ENCODE measurements at regions not wholly inside any gene's neighbourhood (a gene's known extent, or its start where the extent isn't known, plus 50 kb on each side); places are given as distances from the start of the nearest gene placed in this dataset.

DNA sequence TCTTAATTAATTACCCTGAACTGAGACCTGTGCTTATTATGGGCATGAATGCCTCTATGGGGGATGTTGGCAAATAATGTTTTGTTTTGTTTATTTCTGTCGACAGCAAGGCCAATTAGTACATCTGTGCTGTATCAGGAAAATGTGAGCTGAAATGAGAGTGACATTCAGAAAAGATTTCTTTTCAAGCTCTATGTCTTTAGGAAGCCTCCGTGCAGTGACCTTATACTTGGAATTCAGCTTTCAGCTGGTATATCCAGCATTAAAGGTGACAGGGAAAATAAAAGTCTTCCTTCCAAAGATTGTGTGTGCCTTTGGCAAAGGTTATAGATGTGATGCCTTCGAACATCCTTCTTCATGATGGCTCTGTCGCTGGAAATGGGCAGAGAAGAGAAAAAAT lies 1061.1 kb downstream of the SORCS3 start:
- Histone ChIP-seq H3K36me3 (no peaks in the 10 kb centered on the region), H3K9me3 (no peaks in the 10 kb centered on the region), H3K27ac (replicated peaks in 1 of 4) (no peak overlapping the region), H3K27me3 (no peaks in the 10 kb centered on the region), H3K4me1 (no peaks in the 10 kb centered on the region), H3K4me3 (no peak overlapping the region)
- intact Hi-C loops (cut with DNase I) = no loop called here
- 57% methylated on average over 4 of the region's 4 CpGs for WGBS
- DNase-seq (ENCODE audit: extremely low spot score) = no peak
- TF ChIP-seq, protein P1, sequence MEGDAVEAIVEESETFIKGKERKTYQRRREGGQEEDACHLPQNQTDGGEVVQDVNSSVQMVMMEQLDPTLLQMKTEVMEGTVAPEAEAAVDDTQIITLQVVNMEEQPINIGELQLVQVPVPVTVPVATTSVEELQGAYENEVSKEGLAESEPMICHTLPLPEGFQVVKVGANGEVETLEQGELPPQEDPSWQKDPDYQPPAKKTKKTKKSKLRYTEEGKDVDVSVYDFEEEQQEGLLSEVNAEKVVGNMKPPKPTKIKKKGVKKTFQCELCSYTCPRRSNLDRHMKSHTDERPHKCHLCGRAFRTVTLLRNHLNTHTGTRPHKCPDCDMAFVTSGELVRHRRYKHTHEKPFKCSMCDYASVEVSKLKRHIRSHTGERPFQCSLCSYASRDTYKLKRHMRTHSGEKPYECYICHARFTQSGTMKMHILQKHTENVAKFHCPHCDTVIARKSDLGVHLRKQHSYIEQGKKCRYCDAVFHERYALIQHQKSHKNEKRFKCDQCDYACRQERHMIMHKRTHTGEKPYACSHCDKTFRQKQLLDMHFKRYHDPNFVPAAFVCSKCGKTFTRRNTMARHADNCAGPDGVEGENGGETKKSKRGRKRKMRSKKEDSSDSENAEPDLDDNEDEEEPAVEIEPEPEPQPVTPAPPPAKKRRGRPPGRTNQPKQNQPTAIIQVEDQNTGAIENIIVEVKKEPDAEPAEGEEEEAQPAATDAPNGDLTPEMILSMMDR (IDR thresholded peaks at IDR 0.05) = no peak
- TF ChIP-seq EP300 (IDR thresholded peaks at IDR 0.05) (no peak), POLR2A (IDR thresholded peaks at IDR 0.05; ENCODE audit: low read depth) (no peak), POLR2AphosphoS5 (IDR thresholded peaks at IDR 0.05) (no peak)

DNA sequence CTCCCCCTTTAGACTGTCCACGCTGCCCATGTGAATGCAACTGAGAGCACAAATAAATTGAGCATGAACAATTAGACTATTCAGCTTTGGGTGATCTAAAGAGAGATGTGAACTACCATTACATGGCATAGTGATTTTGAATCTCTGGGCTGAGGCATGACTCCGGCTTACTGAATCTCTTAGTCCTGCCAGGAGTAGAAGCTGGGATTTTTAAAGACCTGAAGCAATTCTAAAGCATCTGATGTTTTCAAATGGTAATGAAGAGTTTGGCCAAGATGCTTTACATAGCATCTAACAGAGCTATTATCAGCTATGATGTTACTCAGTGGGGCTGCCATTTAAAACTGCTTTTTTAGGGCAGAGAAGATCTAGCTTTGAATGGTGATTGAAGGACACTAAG lies 1059.1 kb downstream of the SORCS3 start:
- intact Hi-C loops (cut with DNase I) = no loop called here
- TF ChIP-seq EP300 (IDR thresholded peaks at IDR 0.05) = no peak
- no peak for TF ChIP-seq POLR2A (IDR thresholded peaks at IDR 0.05; ENCODE audit: low read depth)
- TF ChIP-seq, protein P1 (IDR thresholded peaks at IDR 0.05) = no peak
- TF ChIP-seq POLR2AphosphoS5 (IDR thresholded peaks at IDR 0.05) = no peak
- H3K4me3 ChIP-seq = no peak overlapping the region

DNA sequence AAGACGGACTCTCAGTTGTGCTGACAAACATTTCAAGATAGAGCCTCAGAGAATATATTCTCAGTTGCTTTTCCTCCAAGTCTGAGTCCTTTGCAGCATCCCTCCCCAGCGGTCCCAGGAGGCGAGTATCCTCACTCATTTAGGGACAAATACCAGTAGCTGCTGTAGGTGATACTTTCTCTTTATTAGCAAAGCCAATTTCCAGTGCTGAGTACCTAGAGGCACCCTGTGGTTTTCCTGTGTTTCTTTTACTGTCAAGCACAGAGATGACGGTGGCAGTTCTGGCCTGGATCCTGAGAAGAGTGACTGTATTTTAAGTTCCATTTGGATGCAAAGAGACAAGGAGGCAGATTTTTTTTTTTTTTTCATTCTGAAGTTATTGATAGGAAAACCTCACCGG lies 1058.4 kb downstream of the SORCS3 start:
- no peak for TF ChIP-seq POLR2A (IDR thresholded peaks at IDR 0.05; ENCODE audit: low read depth)
- TF ChIP-seq, protein P1 (IDR thresholded peaks at IDR 0.05) = no peak
- no peak for TF ChIP-seq POLR2AphosphoS5 (IDR thresholded peaks at IDR 0.05)
- TF ChIP-seq EP300 (IDR thresholded peaks at IDR 0.05) = no peak
- Histone ChIP-seq H3K4me3 (no peak overlapping the region), H3K4me1 (no peaks in the 10 kb centered on the region), H3K27ac (replicated peaks in 1 of 4) (no peak overlapping the region), H3K27me3 (no peaks in the 10 kb centered on the region), H3K36me3 (no peaks in the 10 kb centered on the region), H3K9me3 (no peaks in the 10 kb centered on the region)
- intact Hi-C loops (cut with DNase I) = no loop called here
- DNase-seq (ENCODE audit: extremely low spot score) = no peak
- WGBS = 61% methylated on average over 5 of the region's 5 CpGs

More for the DNA sequence above, 1059.1 kb downstream of the SORCS3 start:
- Histone ChIP-seq H3K27me3 (no peaks in the 10 kb centered on the region), H3K9me3 (no peaks in the 10 kb centered on the region), H3K36me3 (no peaks in the 10 kb centered on the region), H3K4me1 (no peaks in the 10 kb centered on the region), H3K27ac (replicated peaks in 1 of 4) (no peak overlapping the region)
- DNase-seq (ENCODE audit: extremely low spot score) = no peak
- WGBS = 83% methylated on average over 2 of the region's 2 CpGs

DNA sequence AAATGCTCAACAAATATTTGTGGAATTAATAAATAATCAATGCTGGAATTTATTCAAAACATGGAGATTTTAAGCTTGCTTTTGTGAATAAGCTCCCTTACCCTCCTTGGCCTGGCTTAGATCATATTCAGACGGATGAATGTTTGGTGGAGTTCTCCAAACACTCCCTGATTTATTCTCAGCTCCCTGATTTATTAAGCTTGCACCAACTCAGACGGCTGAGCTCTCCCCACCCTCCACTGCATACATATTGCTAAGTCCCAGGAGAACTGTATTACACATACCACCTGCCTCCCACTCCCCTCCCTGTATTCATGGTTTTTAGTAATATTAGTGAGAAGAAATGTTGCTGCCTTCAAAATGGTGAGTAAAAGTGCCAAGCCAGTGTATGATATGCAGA lies 1057.5 kb downstream of the SORCS3 start:
- H3K27ac ChIP-seq (replicated peaks in 1 of 4) = no peak overlapping the region
- H3K4me3 ChIP-seq = no peak overlapping the region
- no peaks in the 10 kb centered on the region for H3K27me3 ChIP-seq
- no peaks in the 10 kb centered on the region for H3K9me3 ChIP-seq
- WGBS = 44% methylated on average over 2 of the region's 2 CpGs
- H3K36me3 ChIP-seq = no peaks in the 10 kb centered on the region
- TF ChIP-seq POLR2A (IDR thresholded peaks at IDR 0.05; ENCODE audit: low read depth) (no peak), EP300 (IDR thresholded peaks at IDR 0.05) (no peak)
- H3K4me1 ChIP-seq = no peaks in the 10 kb centered on the region
- no peak for DNase-seq (ENCODE audit: extremely low spot score)
- intact Hi-C loops (cut with DNase I) = no loop called here

DNA sequence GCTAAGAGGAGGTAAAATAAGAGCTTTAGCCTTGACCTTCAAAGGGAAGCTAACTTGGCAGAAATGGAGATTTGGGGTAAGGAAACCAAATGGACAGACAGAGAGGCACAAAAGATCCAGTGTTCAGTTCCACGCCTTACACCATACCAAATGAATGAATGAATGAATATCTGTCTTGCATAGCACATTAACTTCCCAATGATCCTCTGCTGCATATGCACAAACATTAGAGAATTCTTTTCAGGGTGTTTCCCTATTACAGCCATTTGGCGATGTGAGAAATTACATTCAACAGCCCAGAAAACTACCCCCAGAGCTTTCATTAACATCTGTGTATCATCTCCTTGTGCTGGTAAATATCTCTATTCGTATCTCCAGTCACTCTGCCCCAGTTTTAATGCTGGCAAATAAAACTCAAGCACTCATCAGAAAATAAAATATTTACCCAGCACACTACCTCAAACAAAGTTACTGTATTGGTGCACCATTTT lies 1056.2 kb downstream of the SORCS3 start:
- Histone ChIP-seq H3K4me1 (no peaks in the 10 kb centered on the region), H3K36me3 (no peaks in the 10 kb centered on the region), H3K9me3 (no peaks in the 10 kb centered on the region), H3K27me3 (no peaks in the 10 kb centered on the region), H3K4me3 (no peak overlapping the region), H3K27ac (replicated peaks in 1 of 4) (no peak overlapping the region)
- DNase-seq (ENCODE audit: extremely low spot score) = no peak
- intact Hi-C loops (cut with DNase I) = no loop called here
- WGBS = 80% methylated on average over 3 of the region's 3 CpGs
- TF ChIP-seq POLR2AphosphoS5 (IDR thresholded peaks at IDR 0.05) (no peak), EP300 (IDR thresholded peaks at IDR 0.05) (no peak)
- TF ChIP-seq, protein P1 (IDR thresholded peaks at IDR 0.05) = no peak

Data from esophagus muscularis mucosa (tissue), 4 donors.